ENCODE measurements at regions not wholly inside any gene's neighbourhood (a gene's known extent, or its start where the extent isn't known, plus 50 kb on each side); places are given as distances from the start of the nearest gene placed in this dataset.

DNA sequence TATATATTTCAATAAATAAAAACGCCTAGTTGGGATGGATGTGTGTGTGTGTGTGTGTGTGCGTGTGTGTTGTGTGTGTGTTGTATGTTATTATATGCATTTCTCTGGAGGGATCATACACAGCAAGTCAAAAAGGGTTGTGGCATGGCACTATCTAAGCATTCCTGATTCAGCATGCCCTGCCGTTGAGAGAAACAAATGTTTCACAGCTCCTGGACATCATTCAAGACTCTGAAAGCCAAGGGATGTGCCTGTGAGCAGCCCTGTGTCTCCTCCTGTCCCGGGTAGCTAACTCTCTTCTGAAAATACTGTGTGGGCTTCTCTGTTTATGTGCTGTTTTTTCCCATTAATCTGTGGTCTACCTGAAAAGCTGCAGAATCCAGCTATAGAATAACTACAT lies 197.9 kb upstream of the SETBP1 start:
- no peak for DNase-seq
- BruUV-seq (replicated peaks): no TSS peak
- CTCF ChIA-PET: interaction anchor here (0.7 kb wide), 1 partner anchor 155 kb away, joined by 3 read pairs; no protein-coding TSS in a partner anchor
- H3K4me3 Mint-ChIP-seq (ENCODE audit: low read depth, unreplicated experiment): no peak overlapping the region
- H3K27ac Mint-ChIP-seq (ENCODE audit: unreplicated experiment): no peak overlapping the region
- H3K4me1 Mint-ChIP-seq (ENCODE audit: low read depth, unreplicated experiment): no peaks in the 10 kb centered on the region
- no peaks in the 10 kb centered on the region for H3K36me3 Mint-ChIP-seq (ENCODE audit: insufficient read depth, unreplicated experiment)
- peaks cover 8% of the 10 kb centered on the region for H3K9me3 Mint-ChIP-seq (ENCODE audit: low read depth, unreplicated experiment)
- H3K27me3 Mint-ChIP-seq (ENCODE audit: unreplicated experiment): no peaks in the 10 kb centered on the region
- no peak for TF ChIP-seq CTCF (IDR thresholded peaks at IDR 0.05; ENCODE audit: unreplicated experiment)
- intact Hi-C loops (cut with micrococcal nuclease; ENCODE audit: unreplicated experiment): no loop called here

DNA sequence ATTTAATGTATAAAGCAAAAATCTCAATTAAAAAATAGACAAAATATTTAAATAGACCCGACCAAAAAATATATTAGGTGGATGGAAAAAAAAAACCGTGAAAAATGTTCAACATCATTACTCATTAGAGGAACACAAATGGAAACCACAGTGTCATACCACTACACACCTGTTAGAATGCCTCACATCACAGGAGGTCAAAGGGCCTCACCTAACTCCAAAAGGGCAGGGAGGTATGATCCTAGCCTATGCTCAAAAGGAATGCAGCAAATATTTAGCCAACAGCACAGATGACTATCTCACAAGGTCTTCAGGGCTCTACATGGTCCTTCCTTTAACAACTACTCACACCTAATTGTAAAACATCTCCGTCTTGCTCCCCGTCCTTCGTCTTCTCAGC lies 185.5 kb upstream of the SETBP1 start:
- no peaks in the 10 kb centered on the region for H3K36me3 Mint-ChIP-seq (ENCODE audit: insufficient read depth, unreplicated experiment)
- H3K4me3 Mint-ChIP-seq (ENCODE audit: low read depth, unreplicated experiment): no peak overlapping the region
- CTCF ChIA-PET: no interaction called here
- TF ChIP-seq CTCF (IDR thresholded peaks at IDR 0.05; ENCODE audit: unreplicated experiment): no peak
- H3K4me1 Mint-ChIP-seq (ENCODE audit: low read depth, unreplicated experiment): no peaks in the 10 kb centered on the region
- no peak for DNase-seq
- intact Hi-C loops (cut with micrococcal nuclease; ENCODE audit: unreplicated experiment): no loop called here
- no peaks in the 10 kb centered on the region for H3K27me3 Mint-ChIP-seq (ENCODE audit: unreplicated experiment)
- no peak overlapping the region for H3K27ac Mint-ChIP-seq (ENCODE audit: unreplicated experiment)
- no TSS peak for BruUV-seq (replicated peaks)
- H3K9me3 Mint-ChIP-seq (ENCODE audit: low read depth, unreplicated experiment): no peaks in the 10 kb centered on the region

GRCh38 chr18:44497311-44497710 lies 183.4 kb upstream of the SETBP1 start:
- no peak for DNase-seq
- Mint-ChIP-seq H3K27me3 (ENCODE audit: unreplicated experiment) (no peaks in the 10 kb centered on the region), H3K9me3 (ENCODE audit: low read depth, unreplicated experiment) (no peaks in the 10 kb centered on the region), H3K36me3 (ENCODE audit: insufficient read depth, unreplicated experiment) (no peaks in the 10 kb centered on the region), H3K4me3 (ENCODE audit: low read depth, unreplicated experiment) (no peak overlapping the region), H3K27ac (ENCODE audit: unreplicated experiment) (no peak overlapping the region), H3K4me1 (ENCODE audit: low read depth, unreplicated experiment) (no peaks in the 10 kb centered on the region)
- BruUV-seq (replicated peaks): no TSS peak
- CTCF ChIA-PET: no interaction called here
- no peak for TF ChIP-seq CTCF (IDR thresholded peaks at IDR 0.05; ENCODE audit: unreplicated experiment)
- intact Hi-C loops (cut with micrococcal nuclease; ENCODE audit: unreplicated experiment): no loop called here

DNA sequence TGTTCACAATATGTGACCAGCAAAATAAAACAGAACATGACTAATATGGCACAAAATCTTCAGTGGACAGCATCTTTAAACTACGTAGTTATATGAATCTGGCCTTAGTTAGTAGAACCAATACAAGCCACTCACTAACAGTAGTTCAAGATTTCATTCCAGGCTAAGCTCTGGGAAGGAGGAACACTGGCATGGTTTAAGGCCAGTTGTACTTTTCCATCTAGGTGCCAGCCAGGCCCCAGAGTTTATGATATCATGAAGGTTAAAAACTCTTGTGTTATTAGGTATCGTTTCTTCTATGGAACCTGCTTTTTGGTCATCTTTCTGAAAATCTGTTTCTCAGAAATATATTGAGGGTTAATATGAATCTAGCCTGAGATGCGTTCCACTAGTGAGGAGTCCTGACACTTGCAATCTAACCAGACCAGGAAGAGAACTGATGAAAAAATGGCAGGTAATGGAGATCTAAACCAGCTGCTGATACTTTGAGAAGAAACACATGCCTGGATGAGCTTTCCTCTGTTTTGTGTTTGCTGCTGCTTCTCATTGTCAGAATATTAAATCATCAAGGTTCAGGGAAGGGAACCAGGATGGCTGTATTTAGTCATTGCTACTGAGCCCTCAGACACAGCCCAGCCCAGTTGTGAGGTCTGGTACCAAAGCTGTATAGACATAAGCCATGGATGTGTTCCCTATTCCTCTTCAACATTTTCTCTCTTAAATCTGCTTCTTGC lies 182.8 kb upstream of the SETBP1 start:
- H3K27ac Mint-ChIP-seq (ENCODE audit: unreplicated experiment): no peak overlapping the region
- H3K27me3 Mint-ChIP-seq (ENCODE audit: unreplicated experiment): no peaks in the 10 kb centered on the region
- H3K9me3 Mint-ChIP-seq (ENCODE audit: low read depth, unreplicated experiment): no peaks in the 10 kb centered on the region
- BruUV-seq (replicated peaks): no TSS peak
- H3K4me1 Mint-ChIP-seq (ENCODE audit: low read depth, unreplicated experiment): no peaks in the 10 kb centered on the region
- no peaks in the 10 kb centered on the region for H3K36me3 Mint-ChIP-seq (ENCODE audit: insufficient read depth, unreplicated experiment)
- no peak for DNase-seq
- no peak for TF ChIP-seq CTCF (IDR thresholded peaks at IDR 0.05; ENCODE audit: unreplicated experiment)
- H3K4me3 Mint-ChIP-seq (ENCODE audit: low read depth, unreplicated experiment): no peak overlapping the region
- intact Hi-C loops (cut with micrococcal nuclease; ENCODE audit: unreplicated experiment): no loop called here
- CTCF ChIA-PET: interaction anchor here (0.5 kb wide), 1 partner anchor 194 kb away, joined by 4 read pairs; no protein-coding TSS in a partner anchor
